Activated CD4-positive, alpha-beta T cell treated with anti-CD3 and anti-CD28 coated beads, Interleukin-2, Interleukin-4, amounts not matched to agents 100 ng/mL and 50 ng/mL, durations not matched to agents 16 hours and 8 hours (primary cell): ENCODE measurements at regions not wholly inside any gene's neighbourhood (a gene's known extent, or its start where the extent isn't known, plus 50 kb on each side); places are given as distances from the start of the nearest gene placed in this dataset.

Experiments used
- DNase-seq: peaks from one replicate; pipeline ENCODE4 v3.0.0-alpha.2; 2020; ENCODE audit warnings: low spot score

GRCh38 chr10:78802431-78802830 lies 266.3 kb upstream of the ZMIZ1 start:
- no peak for DNase-seq

GRCh38 chr10:78802866-78803265 lies 265.9 kb upstream of the ZMIZ1 start:
- DNase-seq = no peak

- no peak for DNase-seq
Measured at GRCh38 chr10:78803710-78804109, 265.1 kb upstream of the ZMIZ1 start.

GRCh38 chr10:78804411-78805032 lies 264.2 kb upstream of the ZMIZ1 start:
- DNase-seq = no peak

GRCh38 chr10:78805176-78805575 lies 263.6 kb upstream of the ZMIZ1 start:
- no peak for DNase-seq

GRCh38 chr10:78806681-78807221 lies 262.0 kb upstream of the ZMIZ1 start:
- DNase-seq = no peak

GRCh38 chr10:78807504-78808203 lies 261.1 kb upstream of the ZMIZ1 start:
- DNase-seq = no peak

GRCh38 chr10:78808286-78808685 lies 260.5 kb upstream of the ZMIZ1 start:
- no peak for DNase-seq

- no peak for DNase-seq
Measured at GRCh38 chr10:78808736-78809367, 259.9 kb upstream of the ZMIZ1 start.

- no peak for DNase-seq
Measured at GRCh38 chr10:78811174-78811573, 257.6 kb upstream of the ZMIZ1 start.

- DNase-seq = no peak
Measured at GRCh38 chr10:78812571-78813318, 256.0 kb upstream of the ZMIZ1 start.

GRCh38 chr10:78813526-78813925 lies 255.2 kb upstream of the ZMIZ1 start:
- no peak for DNase-seq

- no peak for DNase-seq
Measured at GRCh38 chr10:78813998-78814399, 254.8 kb upstream of the ZMIZ1 start.

GRCh38 chr10:78814407-78814806 lies 254.4 kb upstream of the ZMIZ1 start:
- no peak for DNase-seq

- DNase-seq = no peak
Measured at GRCh38 chr10:78815702-78816334, 252.9 kb upstream of the ZMIZ1 start.

- DNase-seq = no peak
Measured at GRCh38 chr10:78817361-78817760, 251.4 kb upstream of the ZMIZ1 start.

GRCh38 chr10:78817804-78818203 lies 251.0 kb upstream of the ZMIZ1 start:
- DNase-seq = no peak

GRCh38 chr10:78819361-78820006 lies 249.3 kb upstream of the ZMIZ1 start:
- DNase-seq = no peak

- DNase-seq = no peak
Measured at GRCh38 chr10:78820007-78820362, 248.8 kb upstream of the ZMIZ1 start.

- no peak for DNase-seq
Measured at GRCh38 chr10:78821052-78821451, 247.7 kb upstream of the ZMIZ1 start.
